CD4-positive, alpha-beta T cell treated with Interleukin-10 for 1 hour (primary cell): ENCODE measurements at regions not wholly inside any gene's neighbourhood (a gene's known extent, or its start where the extent isn't known, plus 50 kb on each side); places are given as distances from the start of the nearest gene placed in this dataset.

Source experiments
- DNase-seq: peaks from one replicate; pipeline ENCODE4 v3.0.0-alpha.2; 2020

DNA sequence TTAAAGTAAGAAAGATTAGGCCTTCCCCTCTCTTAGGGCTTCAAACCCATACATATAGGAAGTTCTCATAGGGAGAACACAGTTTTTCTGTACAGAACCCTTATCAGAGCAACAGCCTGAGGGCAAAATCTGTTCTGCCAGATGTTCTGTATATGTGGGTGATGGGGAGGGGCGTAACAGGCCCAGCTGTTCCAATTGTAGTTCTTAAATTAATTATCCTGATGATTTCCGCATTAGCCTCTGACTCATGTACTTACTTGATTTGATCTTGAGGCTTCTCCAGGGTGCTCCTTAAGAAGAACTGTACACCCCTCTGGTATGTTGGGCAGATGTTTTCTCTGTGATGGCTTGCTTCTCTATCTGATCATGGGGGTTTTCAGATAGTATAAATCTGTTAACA is 123.1 kb upstream of the C11orf87 start:
- DNase-seq = no peak

DNA sequence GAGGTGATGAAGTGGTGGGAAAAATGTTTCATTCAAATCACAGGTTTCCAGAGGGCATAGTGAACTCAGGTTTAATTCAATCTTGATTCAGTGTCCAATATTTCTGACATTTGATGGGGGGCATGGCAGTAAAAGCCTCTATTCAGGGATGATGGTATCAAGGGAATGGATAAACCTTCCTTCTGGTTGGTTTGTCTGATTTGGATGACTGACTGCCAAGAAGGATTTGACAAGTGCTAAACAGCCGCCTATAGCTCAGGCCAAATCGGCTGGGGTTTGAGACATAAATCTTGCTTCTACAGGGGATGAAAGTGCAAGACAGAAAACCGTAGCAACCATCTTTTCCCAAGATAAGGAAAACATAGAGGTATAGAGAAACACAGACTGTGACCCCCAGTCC is 121.8 kb upstream of the C11orf87 start:
- no peak for DNase-seq

DNA sequence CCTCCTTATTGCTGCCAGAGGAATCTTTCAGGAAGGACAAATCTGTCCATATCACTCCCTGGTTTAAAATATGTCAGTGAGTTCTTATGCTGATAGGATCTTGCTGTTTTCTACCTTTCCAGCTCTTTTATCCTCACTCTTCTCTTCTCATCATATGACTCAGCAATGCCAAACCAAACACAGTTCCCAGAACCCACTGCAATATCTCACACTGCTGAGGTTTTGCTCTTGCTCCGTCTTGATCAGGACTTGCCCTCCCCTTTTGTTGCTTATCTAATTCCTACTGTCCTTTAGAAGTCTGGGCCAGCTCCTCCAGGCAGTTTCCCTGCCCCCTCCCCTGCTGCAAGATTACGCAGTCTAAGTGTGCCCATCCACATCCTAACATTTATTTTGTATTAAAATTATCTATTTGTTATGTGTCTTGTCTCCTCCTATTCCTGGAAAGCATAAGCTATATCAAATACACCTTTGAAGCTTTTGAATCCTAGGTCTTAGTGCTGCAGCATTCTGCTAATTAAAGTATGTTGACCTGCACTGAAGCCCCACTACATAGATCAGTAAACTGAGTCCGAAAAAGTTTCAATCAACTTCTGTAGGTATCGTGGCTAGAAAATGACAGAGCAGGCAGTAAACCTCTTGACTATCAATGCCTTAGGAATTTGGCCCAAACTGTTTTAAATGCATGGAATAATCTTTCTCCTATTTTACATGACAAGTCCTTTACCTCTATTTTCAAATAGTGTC is 119.2 kb upstream of the C11orf87 start:
- no peak for DNase-seq

DNA sequence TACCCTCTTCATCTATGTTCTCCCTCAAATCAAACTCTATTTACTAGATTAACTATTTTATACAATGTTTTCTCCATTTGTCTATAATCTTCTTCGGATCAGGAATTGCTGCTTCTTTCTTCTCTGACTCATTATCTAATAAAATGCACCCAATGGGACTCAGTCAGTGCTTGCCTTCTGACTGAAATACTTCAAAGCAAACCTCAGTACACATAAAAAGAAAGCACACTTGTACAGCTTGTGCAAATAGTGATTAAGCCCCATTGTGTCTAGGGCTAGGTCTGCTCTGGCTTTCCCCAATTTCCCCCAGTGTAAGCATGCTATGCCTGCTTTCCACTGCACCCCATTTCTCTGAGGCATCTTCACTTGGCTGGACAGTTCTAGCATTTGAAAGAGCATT is 118.6 kb upstream of the C11orf87 start:
- DNase-seq = no peak

DNA sequence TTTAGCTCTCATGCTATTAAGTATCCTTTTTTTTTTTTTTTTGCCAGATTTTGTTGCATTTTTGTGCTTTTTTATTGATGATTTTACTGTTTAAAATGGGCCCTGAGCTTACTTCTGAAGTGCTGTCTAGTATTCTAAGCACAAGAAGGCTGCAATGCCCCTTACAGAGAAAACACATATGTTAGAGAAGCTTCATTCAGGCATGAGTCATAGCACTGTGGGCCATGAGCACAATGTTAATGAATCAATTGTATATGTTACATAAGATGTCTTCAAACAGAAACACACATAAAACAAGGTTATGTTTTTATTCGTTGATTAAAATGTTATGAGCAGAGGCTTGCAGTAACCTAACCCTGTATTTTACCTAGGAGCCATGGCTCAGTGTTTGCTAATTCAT is 117.8 kb upstream of the C11orf87 start:
- no peak for DNase-seq

DNA sequence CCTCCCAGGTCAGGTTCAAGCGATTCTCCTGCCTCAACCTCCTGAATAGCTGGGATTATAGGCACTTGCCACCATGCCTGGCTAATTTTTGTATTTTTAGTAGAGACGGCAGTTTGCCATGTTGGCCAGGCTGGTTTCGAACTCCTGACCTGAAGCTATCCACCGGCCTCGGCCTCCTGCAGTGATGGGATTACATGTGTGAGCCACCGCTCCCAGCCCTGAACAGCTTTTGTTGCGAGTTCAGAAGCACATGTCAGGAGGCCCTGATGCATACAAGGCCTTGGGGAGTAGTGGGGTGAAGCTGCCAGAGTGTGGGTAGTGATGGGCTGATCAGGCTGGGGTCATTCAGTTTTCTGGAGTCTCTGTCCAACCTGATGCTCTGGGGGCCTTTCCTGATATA is 117.0 kb upstream of the C11orf87 start:
- DNase-seq = no peak

DNA sequence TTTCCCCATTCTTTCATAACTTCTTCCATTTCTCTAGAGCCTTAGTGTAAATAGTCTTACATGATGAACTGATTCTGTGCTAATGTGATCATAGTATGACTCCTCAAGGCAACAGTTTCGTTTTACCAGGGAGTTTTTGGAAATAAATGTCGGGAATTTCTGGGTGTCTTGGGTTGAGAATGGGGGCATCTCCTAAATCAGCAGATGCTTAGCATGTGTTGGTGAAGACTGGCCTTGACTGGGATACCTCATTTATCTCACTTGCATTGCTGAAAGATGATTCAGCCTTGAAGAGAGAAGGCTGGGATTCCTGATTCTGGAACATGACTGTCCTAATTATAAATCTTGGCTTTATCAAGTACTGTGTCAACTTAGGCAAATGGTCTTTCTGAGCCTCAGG is 115.7 kb upstream of the C11orf87 start:
- no peak for DNase-seq

DNA sequence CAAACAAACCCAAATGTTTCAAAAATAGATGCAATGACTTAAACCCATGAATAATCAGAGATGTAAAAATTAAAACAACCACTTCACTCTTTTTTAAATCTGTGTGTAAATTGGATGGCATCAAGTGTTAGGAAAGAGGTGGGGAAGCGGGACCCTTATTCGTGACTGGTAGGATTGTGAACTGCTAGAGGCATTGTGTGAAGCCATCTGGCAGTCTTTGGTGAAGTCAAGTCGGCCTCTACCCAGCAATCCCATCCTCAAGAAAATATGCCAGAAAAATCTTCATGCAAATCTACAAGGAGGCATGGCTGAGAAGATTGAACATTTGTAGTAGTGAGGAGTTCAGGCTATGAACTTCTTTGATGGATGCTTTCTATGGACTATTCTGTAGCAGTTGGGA is 114.6 kb upstream of the C11orf87 start:
- no peak for DNase-seq

DNA sequence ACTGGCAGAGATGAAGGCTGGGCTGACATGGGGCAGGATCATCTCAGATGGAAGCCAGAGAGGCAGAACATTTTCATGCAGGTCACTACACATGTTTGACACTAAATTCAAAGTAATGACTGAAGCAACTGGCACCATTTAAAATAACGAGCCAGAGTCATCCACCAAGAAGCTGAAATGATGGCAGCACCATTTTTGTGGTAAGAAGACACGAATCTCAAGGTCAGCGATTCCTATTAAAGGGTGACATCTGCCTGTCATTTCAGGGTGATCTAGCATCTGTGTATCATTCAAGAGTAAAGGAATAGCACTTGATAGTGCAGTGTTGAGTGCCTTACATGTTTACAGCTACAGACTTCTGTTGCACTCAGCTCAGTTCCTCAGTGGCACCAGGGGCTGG is 113.4 kb upstream of the C11orf87 start:
- DNase-seq = no peak

DNA sequence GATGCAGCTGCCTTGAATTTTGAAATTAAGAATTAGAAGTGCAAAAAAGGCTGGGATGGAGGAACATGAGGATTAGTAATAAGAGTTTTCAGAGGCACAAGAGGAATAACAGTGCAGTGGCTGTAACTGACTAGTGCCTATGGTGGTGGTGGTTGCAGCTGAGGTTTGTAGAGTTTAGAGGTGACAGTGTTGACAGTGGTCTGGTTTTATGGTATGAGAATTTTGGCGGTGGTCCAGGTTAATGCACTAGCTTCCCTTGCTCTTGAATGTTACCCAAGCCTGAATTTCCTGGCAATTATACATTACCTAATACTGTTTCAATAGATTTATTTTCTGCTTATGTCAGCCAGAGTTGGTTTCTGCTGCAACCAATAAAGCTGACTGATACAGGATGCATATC is 112.8 kb upstream of the C11orf87 start:
- DNase-seq = no peak

DNA sequence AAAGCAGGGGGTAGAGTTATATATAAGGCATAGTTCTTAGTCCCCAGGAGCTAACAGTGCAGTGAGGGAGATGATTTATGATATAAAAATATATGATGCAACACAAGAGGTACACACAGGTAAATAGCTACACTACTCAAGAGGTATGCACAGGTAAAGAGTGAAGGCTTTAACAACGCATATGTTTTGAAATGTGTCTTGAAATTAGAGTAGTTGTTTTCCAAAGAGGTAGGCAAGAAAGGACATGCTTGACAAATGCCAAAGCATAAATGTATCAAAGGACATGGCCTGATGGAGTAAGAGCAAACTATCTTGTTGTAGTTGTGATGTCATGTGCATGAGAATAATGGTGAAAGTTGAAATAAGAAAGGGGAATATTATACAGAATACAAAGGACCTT is 104.3 kb upstream of the C11orf87 start:
- DNase-seq = no peak

DNA sequence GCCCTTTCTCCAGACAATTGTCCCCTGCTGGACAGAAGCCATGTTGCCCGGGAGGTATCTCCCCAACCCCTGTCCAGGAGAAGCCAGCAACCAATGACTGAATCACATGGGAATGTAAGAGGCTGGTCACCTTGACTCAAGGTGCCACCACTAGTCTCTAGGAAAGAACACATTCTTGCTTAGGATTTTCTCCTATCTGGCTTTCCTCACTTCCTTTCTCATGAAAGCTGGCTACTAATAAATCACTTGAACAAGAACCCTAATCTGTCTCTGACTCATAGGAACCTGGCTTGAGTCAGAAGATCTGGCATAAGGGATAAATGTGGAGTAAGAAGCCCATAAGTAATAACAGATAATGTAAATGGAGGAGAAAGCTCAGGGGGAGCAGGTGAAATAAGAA is 101.4 kb upstream of the C11orf87 start:
- no peak for DNase-seq

DNA sequence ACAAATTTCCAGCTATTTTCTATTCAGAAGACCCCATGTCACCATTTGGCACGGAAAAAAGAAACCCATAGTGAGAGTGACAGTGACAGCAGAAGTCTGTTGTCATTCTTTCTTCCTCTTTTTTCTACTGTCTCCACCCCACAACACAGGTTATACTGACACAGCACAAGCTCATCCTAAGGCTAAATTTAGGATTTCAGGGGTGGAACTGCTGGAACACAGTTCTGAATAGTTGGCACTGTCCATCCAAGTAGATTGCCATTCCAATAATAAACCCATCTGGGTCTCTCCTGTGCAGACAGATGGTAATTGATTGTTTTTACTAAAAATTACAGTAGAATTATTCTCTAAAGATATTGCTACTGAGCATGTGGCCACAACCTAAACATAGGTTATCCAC is 95.2 kb upstream of the C11orf87 start:
- DNase-seq = no peak

DNA sequence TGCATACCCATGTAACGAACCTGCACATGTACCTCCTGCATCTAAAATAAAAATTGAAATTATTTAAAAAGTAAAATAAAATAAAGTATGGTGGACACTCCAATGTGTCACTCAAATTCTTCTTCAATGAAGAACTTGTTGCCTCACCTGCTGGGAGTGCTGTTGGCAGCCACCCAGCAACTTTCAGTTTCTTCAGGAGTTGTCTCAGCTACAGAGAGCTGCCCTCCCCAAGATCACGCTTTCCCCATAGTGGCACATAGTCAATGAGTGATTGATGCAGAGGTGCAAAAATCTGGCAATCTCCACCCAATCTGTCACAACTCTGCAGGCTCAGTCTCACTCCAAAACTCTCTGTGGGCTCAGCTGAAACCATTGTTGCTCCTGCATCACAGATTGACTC is 92.3 kb upstream of the C11orf87 start:
- DNase-seq = no peak

DNA sequence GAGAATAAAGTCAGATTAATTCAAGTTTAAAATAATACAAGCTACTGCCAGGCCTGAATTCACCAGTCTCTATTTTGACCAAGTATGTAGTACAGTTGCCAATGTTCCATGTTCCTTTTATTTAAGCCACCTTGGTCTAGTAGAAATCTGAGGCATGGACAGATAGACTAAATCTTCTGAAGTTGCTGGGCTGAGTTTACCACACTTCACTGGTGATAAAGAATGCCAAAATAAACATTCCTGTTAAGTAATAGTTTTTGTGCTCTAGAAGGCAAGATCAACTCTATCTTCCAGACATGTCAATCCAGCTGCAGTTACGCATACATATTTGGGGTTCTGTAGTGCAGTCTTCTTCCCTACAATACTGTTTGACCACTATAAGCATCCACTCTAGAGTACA is 83.9 kb upstream of the C11orf87 start:
- no peak for DNase-seq

DNA sequence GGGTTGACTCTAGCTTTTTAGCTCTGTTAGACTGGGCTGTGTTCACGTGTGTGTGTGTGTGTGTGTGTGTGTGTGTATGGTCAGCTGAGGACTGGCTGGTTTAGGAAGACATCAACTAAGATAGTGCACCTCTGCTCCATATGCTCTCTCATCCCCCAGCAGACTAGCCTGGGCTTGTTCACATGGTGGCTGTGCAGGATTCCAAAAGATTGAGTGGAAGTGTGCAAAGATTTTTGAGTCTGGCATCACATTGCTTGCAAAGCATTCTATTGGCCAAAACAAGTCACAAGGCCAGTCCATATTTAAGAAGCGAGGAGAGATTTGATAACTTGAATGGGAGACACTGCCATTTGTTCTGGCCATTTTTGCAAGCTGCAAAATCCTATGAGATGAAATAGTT is 79.7 kb upstream of the C11orf87 start:
- DNase-seq = no peak

DNA sequence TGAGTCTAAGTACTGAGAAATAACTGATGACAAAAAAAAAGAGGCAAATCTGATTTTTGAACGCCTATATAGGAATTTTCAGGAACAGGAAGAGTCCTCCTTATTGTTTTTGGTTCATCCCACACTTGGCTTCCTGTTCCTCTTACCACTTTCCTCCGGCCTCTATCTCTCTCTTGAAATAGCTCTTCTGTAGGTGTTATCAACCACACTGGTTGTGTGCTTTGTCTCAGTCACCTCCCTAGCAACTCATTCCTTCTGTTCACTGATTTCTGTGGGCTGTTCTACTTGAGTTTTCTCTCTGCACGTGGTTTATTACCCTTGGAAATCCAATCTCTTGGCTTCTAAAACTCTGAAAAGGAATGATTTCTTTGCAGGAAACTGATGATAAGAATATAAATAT is 78.7 kb upstream of the C11orf87 start:
- no peak for DNase-seq

DNA sequence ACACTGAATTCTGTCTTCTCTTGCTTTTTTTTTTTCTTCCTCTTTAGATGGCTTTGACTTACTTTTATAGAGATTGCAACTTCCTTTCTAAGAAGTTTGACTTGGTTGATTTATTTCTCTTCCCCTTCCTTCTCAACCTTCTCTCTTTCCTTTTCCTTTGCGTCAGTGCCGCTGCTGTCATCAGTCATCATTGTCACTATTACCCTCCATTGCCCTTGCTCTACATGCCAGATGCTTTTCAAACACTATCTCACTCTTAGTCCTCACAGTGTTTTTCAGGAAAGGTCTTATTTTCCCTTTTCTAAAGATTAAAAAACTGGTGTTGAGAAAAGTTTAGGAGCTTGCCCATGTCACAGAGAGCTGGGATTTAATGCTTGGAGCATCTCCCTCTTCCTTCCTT is 74.7 kb upstream of the C11orf87 start:
- no peak for DNase-seq

DNA sequence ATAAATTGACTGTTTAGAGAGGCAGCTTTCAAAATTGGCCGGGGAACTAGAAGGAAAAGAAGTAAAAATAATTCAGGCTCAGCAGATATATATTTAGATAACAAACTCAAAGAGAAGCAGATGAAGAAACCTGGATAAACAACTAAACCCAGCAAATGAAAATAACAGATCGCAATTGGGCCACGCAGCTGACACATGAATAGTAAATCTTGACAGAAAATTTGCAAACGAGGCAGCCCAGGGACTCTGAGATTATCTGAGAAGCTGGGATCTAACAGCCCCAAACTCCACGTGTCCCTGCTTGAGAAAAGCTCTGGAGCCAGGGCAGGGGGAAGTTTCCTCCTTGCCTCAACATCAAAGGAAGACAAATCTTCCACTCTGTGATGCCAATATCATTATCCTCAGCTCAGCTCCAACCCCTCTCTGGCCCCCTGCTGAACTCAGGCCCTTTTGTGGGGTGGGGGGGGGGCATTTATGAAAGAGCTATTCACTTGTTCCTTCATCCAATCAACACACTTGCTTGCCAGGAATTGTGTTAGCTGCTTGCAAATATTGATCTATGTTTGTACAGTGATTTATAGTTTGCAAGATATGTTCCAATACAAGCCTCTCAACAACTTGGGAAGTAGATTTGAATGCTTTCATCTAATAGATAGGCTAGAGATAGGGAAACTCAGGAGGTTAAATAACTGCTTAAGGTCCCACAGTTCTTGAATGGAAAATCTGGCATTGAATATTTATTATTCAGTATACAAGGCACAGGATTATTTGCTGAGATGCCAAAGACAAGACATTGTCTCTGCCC is 72.5 kb upstream of the C11orf87 start:
- DNase-seq = no peak

DNA sequence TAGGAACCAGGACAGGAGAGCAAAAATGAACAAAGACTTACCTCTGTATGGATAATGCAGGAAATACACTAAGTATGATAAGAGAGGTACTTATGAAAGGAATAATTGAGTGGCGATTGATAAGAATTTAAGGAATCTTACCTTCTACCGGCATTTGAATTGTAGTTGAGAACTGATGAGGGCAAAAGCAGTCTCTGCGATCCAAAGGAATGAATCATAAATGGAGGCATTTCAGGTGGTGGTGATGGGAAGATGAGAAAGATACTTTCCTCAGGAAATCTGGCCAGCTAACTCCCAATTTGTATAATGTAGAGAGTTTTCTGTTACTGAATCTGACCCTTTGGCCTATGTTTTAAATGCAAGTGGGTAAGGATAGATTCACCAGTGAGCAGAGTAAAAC is 71.9 kb upstream of the C11orf87 start:
- DNase-seq = no peak

DNA sequence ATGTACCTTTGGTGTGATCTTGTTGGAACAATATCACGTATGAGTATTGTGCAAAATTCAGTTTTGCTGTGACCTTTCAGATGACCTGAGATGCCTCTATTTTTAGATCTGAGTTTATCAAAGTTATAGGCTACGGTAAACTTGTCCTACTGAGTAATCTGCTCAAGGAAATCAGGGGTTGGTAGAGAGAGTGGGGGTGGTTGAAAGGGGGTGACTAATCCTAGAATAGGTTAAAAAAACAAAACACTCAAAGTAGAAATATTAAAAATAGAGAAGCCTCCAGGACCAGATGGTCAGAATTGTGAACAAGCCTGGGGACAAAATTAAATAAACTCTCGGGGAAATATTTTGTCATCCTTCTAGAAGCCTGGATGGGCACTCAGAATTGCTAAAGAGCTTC is 59.9 kb upstream of the C11orf87 start:
- DNase-seq = no peak

DNA sequence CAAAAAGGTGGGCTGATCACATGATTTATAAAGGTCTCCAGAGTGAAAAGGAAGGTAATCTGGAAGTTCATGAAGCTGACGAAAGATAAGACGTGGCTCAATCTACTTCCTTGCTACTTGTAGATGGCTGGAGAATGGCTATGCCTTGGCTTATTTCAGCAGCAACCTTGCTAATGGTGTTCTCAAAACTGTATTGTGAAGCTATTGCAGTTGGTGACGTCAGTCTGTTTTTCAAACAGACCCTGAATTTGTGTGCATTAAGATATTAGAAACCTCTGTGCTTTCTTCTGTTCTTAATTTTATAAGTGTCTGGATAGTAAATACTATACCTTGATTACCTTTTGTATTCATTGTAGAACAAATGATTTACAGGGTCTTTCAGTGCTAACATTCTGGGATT is 58.3 kb upstream of the C11orf87 start:
- no peak for DNase-seq

DNA sequence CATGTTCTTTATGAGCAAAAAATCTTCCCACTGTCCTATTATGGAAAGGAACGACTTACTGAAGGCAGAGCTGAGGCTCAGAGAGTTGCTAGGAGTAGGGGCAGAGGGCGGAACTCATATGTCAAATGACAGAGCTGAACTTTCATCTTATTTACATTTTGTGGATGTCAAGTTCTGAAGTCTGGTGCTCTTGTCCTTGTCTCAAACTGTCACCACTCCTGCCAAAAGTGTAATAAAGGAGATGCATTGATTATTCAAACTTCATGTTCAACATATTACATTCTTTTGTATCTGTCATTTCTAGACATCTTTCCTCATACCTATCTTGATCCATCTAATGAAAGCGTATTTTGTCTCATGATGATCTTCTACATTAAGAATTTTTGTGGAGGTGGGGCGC is 57.1 kb upstream of the C11orf87 start:
- no peak for DNase-seq

DNA sequence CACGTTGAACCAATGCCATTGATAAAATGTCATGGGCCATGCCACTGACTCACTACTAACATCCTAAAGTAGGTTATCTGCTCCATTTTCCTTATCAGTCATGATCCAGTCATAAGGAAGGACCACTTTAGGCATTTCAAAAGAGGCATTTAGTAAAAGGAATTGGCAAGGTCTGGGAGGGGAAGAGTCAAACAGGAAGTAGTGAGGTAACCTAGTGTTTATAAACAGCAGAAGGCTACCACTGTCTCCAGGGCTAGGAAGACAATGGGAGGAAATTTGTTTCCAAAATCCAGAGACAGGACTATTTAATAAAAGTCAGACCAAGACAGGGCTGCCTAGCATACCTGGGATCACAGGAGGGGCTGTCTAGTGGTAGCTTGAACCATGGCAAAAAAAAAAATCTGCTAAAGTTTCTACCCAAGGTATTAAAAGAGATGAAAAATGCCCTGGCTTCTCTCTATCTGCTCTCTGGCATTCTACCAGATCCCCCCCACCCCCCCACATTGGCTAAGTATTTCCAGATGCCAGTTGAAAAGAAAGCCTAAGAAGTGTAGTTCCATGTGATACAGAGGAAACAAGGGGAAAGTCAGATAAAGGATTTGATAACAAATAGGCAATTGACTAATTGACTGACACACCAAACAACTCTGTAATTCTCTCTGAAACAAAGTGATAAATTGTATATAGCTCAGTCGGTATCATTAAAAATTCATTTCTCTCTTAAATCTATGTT is 50.4 kb upstream of the C11orf87 start:
- no peak for DNase-seq
